Calu3 (cell line): ENCODE measurements at regions not wholly inside any gene's neighbourhood (a gene's known extent, or its start where the extent isn't known, plus 50 kb on each side); places are given as distances from the start of the nearest gene placed in this dataset.

Experiments used
- BruUV-seq: library from RNA; stranded (reverse); fragments of 400-500 nt; replicated peaks from 2 replicates; lab custom pipeline; 2021; lab: Mats Ljungman, UMichigan
- CTCF ChIA-PET: fragments of 300-600 bp; sonication (Branson Sonifier 250); formaldehyde crosslinking; loops from one replicate; lab custom pipeline; 2022; ENCODE audit warnings: antibody characterized with exemption; lab: Charles Lee
- DNase-seq: peaks from one replicate; pipeline ENCODE4 v3.0.0; 2022
- H3K27ac Mint-ChIP-seq: one replicate; pipeline ENCODE4 v1.8.0; 2022; ENCODE audit warnings: mixed read lengths; ENCODE audit not compliant: unreplicated experiment
- H3K27me3 Mint-ChIP-seq: one replicate; pipeline ENCODE4 v1.8.0; 2022; ENCODE audit warnings: mixed read lengths; ENCODE audit not compliant: unreplicated experiment
- H3K36me3 Mint-ChIP-seq: one replicate; pipeline ENCODE4 v1.8.0; 2022; ENCODE audit warnings: mild to moderate bottlenecking, moderate library complexity, mixed read lengths; ENCODE audit not compliant: insufficient read depth, unreplicated experiment
- H3K4me1 Mint-ChIP-seq: one replicate; pipeline ENCODE4 v1.8.0; 2022; ENCODE audit warnings: mild to moderate bottlenecking, low read depth, mixed read lengths; ENCODE audit not compliant: unreplicated experiment
- H3K4me3 Mint-ChIP-seq: one replicate; pipeline ENCODE4 v1.8.0; 2022; ENCODE audit warnings: mild to moderate bottlenecking, low read depth, moderate library complexity, mixed read lengths; ENCODE audit not compliant: unreplicated experiment
- H3K9me3 Mint-ChIP-seq: one replicate; pipeline ENCODE4 v1.8.0; 2022; ENCODE audit warnings: low read depth, mixed read lengths; ENCODE audit not compliant: unreplicated experiment
- intact Hi-C: fragments of 100-400 bp; cut with micrococcal nuclease; formaldehyde crosslinking; loops from one replicate; pipeline ENCODE4 v1.10.0; 2022; ENCODE audit not compliant: unreplicated experiment
- TF ChIP-seq, protein P1 (sequence below): fragments of 200-600 bp; IDR thresholded peaks from one replicate; pipeline ENCODE4 v1.8.0; 2022; ENCODE audit warnings: antibody characterized with exemption; ENCODE audit not compliant: unreplicated experiment

DNA sequence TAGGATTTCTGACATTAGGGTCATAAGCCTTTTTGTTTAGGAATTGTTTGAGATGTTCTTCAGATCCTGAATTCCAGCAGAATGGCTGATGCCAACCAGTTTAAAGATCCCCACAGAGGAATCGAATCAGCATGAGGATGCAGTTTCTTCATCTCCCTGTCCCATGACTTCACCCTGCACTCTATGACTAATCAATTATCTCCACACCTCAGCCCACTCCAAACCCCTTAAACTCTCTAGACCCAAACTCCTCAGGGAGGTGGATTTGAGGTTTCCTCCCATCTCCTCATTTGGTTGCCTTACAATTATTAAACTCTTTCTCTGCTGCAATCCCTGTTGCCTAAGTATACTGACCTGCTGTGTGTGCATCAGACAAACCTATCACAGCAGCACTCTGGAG lies 86.5 kb upstream of the CRY1 start:
- DNase-seq: no peak
- BruUV-seq: no TSS peak
- Mint-ChIP-seq H3K27me3 (peaks cover 17% of the 10 kb centered on the region), H3K9me3 (no peaks in the 10 kb centered on the region), H3K4me3 (no peak overlapping the region), H3K27ac (no peak overlapping the region), H3K4me1 (no peaks in the 10 kb centered on the region), H3K36me3 (no peaks in the 10 kb centered on the region)
- TF ChIP-seq, protein P1, sequence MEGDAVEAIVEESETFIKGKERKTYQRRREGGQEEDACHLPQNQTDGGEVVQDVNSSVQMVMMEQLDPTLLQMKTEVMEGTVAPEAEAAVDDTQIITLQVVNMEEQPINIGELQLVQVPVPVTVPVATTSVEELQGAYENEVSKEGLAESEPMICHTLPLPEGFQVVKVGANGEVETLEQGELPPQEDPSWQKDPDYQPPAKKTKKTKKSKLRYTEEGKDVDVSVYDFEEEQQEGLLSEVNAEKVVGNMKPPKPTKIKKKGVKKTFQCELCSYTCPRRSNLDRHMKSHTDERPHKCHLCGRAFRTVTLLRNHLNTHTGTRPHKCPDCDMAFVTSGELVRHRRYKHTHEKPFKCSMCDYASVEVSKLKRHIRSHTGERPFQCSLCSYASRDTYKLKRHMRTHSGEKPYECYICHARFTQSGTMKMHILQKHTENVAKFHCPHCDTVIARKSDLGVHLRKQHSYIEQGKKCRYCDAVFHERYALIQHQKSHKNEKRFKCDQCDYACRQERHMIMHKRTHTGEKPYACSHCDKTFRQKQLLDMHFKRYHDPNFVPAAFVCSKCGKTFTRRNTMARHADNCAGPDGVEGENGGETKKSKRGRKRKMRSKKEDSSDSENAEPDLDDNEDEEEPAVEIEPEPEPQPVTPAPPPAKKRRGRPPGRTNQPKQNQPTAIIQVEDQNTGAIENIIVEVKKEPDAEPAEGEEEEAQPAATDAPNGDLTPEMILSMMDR: no peak
- intact Hi-C loops: no loop called here
- CTCF ChIA-PET: interaction anchor here (0.7 kb wide), 2 partner anchors 25 to 266 kb away, joined by 3 read pairs; no protein-coding TSS in a partner anchor

DNA sequence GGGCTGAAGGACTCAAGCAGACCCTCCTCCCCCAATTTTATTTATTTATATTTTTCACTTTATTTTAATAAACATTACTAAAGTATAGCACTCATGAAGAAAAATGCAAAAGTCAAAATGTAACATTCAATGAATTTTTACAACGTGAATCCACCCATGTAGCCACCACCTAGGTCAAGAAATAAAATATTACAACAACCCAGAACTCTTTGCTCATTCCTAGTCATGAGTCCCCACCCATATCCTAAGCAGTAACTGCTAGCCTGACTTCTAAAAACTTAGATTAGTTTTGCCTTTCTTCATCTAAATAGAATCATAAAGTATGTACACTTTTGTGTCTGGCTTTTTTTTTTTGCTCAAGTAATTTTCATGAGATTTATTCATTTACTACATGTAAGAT lies 86.9 kb upstream of the CRY1 start:
- TF ChIP-seq, protein P1: no peak
- Mint-ChIP-seq H3K27me3 (peaks cover 12% of the 10 kb centered on the region), H3K9me3 (no peaks in the 10 kb centered on the region), H3K27ac (no peak overlapping the region), H3K36me3 (no peaks in the 10 kb centered on the region), H3K4me3 (no peak overlapping the region), H3K4me1 (no peaks in the 10 kb centered on the region)
- DNase-seq: no peak
- intact Hi-C loops: no loop called here
- CTCF ChIA-PET: no interaction called here
- BruUV-seq: no TSS peak

DNA sequence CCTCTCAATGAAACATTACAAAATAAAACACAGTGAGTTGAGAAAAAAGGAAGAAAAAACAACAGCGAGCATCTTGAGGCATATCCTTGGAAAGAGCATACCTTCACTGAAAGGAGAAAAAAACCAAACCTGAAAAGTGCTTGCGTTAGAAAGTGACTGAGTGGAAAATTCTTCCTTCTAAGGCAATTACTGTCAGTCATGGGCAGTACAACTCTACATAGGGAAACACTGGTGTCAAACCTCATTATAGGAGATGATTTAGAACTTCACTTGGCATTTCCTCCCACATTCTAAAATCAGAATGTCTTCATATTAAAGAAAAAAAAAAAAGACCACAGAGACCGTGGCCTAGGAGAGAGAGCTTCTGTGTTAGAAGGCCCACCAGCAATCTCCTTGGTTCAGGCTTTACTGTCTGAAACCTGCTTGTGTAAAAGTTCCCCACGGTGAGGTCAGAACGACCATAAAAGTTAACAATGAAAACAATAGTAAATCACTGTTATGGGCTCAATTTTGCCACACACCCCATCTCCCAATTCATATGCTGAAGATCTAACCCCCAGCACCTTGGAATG lies 91.1 kb upstream of the CRY1 start:
- TF ChIP-seq, protein P1: no peak
- no TSS peak for BruUV-seq
- H3K27ac Mint-ChIP-seq: no peak overlapping the region
- intact Hi-C loops: no loop called here
- CTCF ChIA-PET: no interaction called here
- H3K4me1 Mint-ChIP-seq: no peaks in the 10 kb centered on the region
- peaks cover 4% of the 10 kb centered on the region for H3K9me3 Mint-ChIP-seq
- no peak overlapping the region for H3K4me3 Mint-ChIP-seq
- peaks cover 26% of the 10 kb centered on the region for H3K27me3 Mint-ChIP-seq
- no peaks in the 10 kb centered on the region for H3K36me3 Mint-ChIP-seq
- DNase-seq: no peak

DNA sequence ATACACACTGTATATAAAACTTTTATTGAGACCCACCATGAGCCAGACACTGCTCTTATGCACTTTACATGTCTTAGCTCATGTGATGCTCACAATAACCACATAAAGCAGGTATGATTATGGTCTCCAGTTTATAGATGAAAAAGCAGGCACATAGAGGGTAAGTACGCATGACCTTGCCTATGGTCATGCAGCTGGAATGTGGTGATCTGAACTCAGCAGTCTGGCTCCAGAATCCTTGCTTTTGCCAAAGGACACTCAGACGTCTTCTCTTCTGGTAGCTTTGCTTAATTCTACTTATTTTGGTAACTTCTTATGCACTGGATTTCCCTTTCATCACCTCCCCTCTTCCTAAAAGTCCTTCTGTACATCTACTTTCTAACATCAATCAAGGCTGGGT lies 103.3 kb upstream of the CRY1 start:
- Mint-ChIP-seq H3K4me3 (no peak overlapping the region), H3K9me3 (no peaks in the 10 kb centered on the region), H3K36me3 (no peaks in the 10 kb centered on the region), H3K27ac (no peak overlapping the region), H3K27me3 (peaks cover 45% of the 10 kb centered on the region), H3K4me1 (no peaks in the 10 kb centered on the region)
- intact Hi-C loops: no loop called here
- no peak for DNase-seq
- TF ChIP-seq, protein P1: no peak
- BruUV-seq: no TSS peak
- CTCF ChIA-PET: interaction anchor here (0.6 kb wide), 1 partner anchor 53 kb away, joined by 3 read pairs; no protein-coding TSS in a partner anchor
